ENCODE measurements at regions not wholly inside any gene's neighbourhood (a gene's known extent, or its start where the extent isn't known, plus 50 kb on each side); places are given as distances from the start of the nearest gene placed in this dataset.

DNA sequence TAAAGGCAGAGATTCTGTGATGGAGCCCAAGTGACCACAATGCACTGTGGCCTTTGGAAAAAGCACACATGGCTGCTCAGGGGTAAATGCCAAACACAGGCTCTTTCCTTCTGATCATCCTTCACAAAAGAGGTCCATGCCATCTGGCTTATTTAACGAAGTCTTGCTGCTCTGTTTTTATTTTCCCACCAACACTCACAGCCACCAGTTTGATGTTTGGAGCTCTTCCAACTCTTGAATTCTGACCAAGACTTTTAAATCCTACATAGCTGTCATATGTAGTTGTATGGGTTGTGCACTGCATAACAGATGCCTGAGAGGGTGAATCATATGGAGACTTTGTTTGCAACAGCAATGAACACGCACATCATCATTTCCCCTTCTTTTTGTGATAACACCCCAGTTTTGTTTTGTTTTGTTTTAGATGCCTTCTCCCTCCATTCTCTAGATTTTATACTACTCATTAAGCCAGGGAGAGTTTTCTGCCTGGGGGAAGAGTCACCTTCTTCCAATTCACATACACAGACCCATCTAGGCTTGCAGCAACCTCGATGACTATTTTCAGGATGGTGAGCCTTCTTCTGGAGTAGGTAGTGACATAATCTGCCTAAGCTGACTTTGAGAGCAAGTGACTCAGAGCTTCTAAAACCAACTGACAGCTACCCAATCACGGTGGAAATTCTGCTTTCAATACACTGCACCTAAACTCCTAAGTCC, 145.2 kb upstream of the WSCD2 start:
- DNase-seq, result no peak

GRCh38 chr12:107984973-107985372, 144.1 kb upstream of the WSCD2 start:
- DNase-seq, result no peak

- no peak for DNase-seq
Measured at GRCh38 chr12:107986183-107986582, 142.9 kb upstream of the WSCD2 start.

DNA sequence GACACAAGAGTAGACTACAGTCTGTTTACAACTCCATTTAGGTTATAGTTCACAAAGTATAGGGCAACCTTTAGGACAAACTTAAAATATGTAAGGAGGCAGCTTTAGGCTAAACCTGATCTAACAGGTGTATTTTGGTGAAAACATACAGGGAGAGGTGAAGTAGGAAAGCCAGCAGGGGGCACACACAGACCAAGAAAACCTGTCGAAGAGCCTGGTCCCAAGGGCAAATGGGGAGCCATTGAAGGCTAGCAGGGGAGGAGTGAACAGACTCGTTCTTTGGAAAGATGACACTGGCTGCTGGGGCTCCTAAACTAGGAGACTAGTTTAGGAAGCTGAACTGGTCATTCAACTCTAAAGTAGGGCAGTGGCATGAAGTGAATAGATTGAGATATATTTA, 138.8 kb upstream of the WSCD2 start:
- DNase-seq, result peak; percentile 79

DNA sequence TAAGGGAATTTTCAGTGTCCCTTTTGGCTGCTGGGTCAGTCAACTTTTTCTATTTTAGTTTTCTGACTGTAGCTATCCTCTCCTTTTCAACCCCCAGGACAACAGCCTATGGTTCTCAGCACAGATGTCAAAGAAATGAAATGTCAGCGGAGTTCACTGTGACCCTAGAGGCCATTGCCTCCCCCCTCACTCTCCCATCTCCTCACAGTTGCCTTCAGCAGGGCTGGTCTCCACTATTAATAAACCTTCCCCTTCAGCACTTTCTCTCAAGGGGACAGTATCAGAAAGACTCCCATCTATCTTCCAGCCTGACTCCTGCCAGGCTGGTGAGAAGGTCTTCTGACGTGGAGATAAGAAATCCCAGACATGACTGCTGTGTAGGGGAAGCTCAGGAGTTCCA, 137.1 kb upstream of the WSCD2 start:
- no peak for DNase-seq

- DNase-seq, result peak; percentile 85
Measured at GRCh38 chr12:107992870-107993451, 136.1 kb upstream of the WSCD2 start.

GRCh38 chr12:107998863-107999262, 130.2 kb upstream of the WSCD2 start:
- no peak for DNase-seq

GRCh38 chr12:108000111-108000510, 129.0 kb upstream of the WSCD2 start:
- no peak for DNase-seq

- no peak for DNase-seq
Measured at GRCh38 chr12:108004319-108004718, 124.8 kb upstream of the WSCD2 start.

- no peak for DNase-seq
Measured at GRCh38 chr12:108008163-108008905, 120.8 kb upstream of the WSCD2 start.

DNA sequence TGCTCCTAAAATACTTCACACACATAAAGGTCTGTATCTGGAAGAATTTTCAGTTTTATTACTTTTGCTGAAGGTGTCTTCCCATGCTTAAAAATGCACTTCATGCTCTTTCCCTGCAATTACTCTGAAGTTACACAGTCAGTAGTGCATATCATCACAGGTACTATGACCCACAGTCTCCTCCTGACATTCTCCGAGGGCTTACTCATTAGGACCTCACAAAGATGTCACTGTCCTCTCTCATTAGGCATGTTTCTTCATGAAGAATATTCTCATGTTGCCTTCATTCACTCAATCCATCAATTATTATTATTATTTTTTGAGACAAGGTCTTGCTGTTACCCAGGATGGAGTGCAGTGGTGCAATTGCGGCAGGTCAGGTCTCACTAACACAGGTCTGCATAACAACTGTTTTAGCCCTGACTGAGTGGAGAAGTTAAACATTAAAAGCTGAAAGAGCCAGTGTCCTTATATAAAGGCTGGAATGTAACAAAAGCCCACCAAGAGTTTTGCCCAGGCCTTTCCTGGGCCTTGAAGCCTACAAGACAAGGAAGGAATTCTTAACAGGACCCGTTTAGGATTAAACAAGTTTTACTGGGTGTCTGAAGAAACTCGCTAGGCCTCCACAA, 119.5 kb upstream of the WSCD2 start:
- no peak for DNase-seq

DNA sequence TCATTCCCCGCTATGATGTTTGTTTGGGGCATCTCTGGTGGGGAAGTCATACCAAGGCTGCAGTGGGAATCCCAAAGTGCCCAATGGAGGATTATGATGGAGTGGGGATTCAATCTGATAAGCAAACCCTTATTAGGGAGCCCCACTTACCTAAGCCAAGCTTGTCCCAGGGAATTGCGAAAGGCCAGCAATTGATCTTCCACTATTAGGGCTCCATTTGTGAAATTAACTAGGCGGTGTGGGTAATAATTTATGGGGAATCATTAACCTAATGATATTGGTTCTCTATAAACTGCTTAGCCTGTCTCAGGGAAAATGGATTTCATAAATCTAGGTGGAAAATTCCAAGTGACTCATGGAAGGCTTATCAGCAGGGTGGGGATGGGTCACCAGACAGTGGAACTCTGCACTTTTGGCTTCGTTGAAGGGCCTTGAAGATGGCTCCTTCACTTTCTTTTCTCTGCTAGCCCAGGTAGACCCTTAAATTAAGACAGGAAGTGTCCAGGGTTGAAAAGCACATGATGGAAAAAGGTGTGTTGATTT, 113.0 kb upstream of the WSCD2 start:
- DNase-seq, result no peak

- peak; percentile 17 for DNase-seq
Measured at GRCh38 chr12:108017472-108018057, 111.5 kb upstream of the WSCD2 start.

- DNase-seq, result peak; percentile 44
Measured at GRCh38 chr12:108019862-108020261, 109.2 kb upstream of the WSCD2 start.

GRCh38 chr12:108021141-108021540, 107.9 kb upstream of the WSCD2 start:
- DNase-seq, result peak; percentile 20

DNA sequence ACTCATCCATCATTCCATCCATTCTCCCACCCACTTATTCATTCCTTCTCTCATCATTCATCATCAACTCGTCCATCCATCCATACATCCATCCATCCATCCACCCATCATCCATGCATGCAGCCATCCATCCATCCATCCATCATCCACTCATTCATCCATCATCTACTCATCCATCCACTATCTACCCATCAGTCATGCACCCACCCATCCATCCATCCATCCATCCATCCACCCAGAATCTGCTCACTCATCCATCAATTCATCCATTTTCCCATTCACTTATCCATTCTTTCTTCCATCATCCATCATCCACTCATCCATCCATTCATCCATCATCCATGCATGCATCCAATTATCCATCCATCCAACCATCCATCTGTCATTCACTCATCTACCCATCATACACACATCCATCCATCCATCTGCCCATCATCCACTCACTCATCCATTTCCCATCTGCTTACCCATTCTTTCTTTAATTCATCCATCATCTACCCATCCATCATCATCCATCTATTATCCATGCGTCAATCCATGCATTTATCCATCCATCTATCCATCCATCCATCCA, 107.1 kb upstream of the WSCD2 start:
- DNase-seq, result no peak

DNA sequence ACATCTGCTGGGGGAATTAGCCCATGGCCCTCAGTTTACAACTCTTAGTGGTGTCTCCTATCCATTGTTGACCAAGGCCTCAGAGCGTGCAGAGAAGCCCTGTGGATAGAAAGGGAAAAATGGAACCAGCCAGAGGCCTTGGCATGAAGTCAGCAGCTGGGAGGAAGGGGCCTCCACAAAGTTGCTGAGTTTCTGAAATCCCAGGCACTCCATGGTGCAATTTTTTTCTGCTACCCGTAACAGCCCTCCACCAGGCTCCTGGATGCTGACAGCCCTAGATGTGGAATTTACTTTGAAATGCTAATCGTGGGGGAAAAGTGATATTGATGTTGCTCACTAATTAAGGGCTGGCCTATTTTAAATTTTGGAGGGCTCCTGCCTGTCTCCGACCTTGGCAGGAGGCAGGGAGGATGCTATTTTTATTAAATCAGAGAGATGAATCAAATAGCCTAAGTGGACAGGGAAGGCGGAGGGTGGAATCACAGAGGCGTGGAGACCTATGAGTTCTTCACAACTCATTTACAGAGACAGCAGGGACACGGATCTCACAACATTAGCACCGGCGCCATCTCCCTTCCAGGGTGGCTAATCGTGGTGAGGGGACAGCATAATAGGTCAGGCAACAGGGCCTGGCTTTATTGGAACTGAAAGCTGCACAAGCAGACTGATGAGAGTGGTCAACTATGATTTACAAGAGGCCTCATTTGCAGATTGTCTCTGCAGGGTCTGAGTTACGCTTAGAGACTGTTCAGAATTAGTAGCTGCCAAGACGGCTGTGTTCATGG, 99.8 kb upstream of the WSCD2 start:
- no peak for DNase-seq

GRCh38 chr12:108033090-108033489, 96.0 kb upstream of the WSCD2 start:
- no peak for DNase-seq

GRCh38 chr12:108035372-108035771, 93.7 kb upstream of the WSCD2 start:
- DNase-seq, result no peak

DNA sequence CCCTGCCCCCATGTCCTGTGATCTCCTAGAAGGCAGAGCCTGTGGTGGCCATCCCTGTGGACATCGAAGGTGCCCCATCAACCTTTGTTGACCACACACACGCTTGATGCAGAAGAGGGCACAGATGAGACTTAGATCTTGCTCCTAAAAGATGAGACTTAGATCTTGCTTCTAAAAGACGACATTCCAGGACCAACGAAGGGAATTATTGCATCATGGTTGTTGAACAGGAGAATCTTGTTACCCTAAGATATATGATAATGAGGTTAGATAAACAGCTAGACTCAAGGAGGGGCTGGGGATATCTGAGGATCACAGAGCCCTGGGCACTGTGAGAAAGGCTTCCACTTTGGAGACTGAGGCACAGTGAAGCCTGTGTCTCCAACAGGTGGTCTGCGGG, 91.1 kb upstream of the WSCD2 start:
- DNase-seq, result no peak

DNA sequence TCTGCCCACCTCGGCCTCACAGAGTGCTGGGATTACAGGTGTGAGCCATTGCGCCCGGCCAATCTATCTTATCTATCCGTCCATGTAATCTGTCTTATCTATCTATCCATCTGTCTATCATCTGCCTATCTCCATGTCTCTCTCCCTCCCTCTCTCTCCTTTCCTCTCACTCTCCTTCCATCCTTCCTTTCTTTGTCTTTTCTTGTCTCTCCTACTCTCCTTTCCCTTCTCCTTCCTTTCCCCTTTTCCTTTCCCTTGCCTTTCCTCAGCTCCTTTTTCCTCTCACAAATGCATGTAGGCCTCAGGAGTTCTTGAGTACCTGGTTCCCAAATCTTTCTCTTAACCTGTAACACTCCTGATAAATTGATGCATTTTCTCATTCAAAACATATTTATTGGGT, 89.3 kb upstream of the WSCD2 start:
- no peak for DNase-seq

DNA sequence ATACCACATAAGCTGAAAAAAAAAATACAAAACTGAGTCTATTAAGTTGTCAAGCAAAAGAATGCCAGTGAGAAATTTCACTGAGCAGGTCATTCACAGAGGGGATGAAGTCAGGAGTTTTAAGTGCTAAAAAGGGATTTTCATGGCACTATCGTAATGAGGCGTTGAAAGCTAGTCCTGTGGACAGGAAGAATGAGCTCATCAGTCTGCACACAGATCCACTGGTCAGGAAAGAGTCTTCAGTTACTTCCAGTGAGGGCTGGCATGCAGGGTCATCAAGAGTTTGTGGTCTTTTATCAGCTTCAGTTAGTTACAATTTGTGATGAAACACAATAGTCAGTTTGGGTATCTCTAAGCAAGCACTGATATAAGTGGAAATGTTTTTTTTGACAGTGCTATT, 88.1 kb upstream of the WSCD2 start:
- DNase-seq, result no peak

All from islet precursor cell (in vitro differentiated cells).